Chondrocyte (in vitro differentiated cells): ENCODE measurements at regions not wholly inside any gene's neighbourhood (a gene's known extent, or its start where the extent isn't known, plus 50 kb on each side); places are given as distances from the start of the nearest gene placed in this dataset.

Experiments
- DNase-seq: peaks from one replicate; pipeline ENCODE4 v3.0.0; 2021; ENCODE audit warnings: mixed read lengths, low spot score
- H3K27ac Mint-ChIP-seq: one replicate; pipeline ENCODE4 v1.8.0; 2021; ENCODE audit warnings: mild to moderate bottlenecking, moderate library complexity, mixed read lengths; ENCODE audit not compliant: unreplicated experiment
- H3K27me3 Mint-ChIP-seq: 2 replicates; pipeline ENCODE4 v1.8.0; 2021; ENCODE audit warnings: low read depth, mixed read lengths
- H3K36me3 Mint-ChIP-seq: 2 replicates; pipeline ENCODE4 v1.8.0; 2021; ENCODE audit warnings: low read depth, mixed read lengths
- H3K4me1 Mint-ChIP-seq: 2 replicates; pipeline ENCODE4 v1.8.0; 2021; ENCODE audit warnings: low read depth, mild to moderate bottlenecking, mixed read lengths
- H3K4me3 Mint-ChIP-seq: one replicate; pipeline ENCODE4 v1.8.0; 2021; ENCODE audit warnings: mild to moderate bottlenecking, moderate library complexity, mixed read lengths; ENCODE audit not compliant: unreplicated experiment
- H3K9me3 Mint-ChIP-seq: 2 replicates; pipeline ENCODE4 v1.8.0; 2021; ENCODE audit warnings: low read depth, mixed read lengths
- TF ChIP-seq, protein P1 (sequence below): fragments of 200-600 bp; sonication (generic); IDR thresholded peaks from 2 replicates; pipeline ENCODE4 v1.5.0; 2021; ENCODE audit warnings: antibody characterized with exemption, mild to moderate bottlenecking, moderate library complexity

DNA sequence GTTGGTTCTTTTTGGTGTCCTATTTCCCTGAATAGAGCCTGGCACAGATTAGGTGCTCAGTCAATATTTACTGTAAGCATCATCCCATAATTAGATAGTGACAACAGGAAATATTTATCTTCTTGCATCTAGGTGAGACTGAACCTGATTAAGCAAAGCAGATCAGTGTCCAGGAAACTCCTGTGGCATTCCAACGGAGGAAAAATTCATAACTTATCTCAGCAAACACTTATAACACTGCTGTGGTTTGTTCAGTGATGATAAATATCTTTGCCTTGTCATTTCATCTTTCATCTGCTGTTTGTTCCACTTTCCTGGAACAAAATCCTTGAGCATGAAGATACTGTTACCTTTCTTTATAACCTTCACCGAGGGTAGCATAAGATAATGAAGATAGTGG, 1160.3 kb upstream of the AUTS2 start:
- TF ChIP-seq, protein P1, sequence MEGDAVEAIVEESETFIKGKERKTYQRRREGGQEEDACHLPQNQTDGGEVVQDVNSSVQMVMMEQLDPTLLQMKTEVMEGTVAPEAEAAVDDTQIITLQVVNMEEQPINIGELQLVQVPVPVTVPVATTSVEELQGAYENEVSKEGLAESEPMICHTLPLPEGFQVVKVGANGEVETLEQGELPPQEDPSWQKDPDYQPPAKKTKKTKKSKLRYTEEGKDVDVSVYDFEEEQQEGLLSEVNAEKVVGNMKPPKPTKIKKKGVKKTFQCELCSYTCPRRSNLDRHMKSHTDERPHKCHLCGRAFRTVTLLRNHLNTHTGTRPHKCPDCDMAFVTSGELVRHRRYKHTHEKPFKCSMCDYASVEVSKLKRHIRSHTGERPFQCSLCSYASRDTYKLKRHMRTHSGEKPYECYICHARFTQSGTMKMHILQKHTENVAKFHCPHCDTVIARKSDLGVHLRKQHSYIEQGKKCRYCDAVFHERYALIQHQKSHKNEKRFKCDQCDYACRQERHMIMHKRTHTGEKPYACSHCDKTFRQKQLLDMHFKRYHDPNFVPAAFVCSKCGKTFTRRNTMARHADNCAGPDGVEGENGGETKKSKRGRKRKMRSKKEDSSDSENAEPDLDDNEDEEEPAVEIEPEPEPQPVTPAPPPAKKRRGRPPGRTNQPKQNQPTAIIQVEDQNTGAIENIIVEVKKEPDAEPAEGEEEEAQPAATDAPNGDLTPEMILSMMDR = no peak
- no peak overlapping the region for H3K4me3 Mint-ChIP-seq
- peaks cover 14% of the 10 kb centered on the region for H3K4me1 Mint-ChIP-seq
- H3K27ac Mint-ChIP-seq = no peak overlapping the region
- no peaks in the 10 kb centered on the region for H3K36me3 Mint-ChIP-seq
- peaks cover 5% of the 10 kb centered on the region for H3K9me3 Mint-ChIP-seq
- no peaks in the 10 kb centered on the region for H3K27me3 Mint-ChIP-seq
- DNase-seq = no peak

DNA sequence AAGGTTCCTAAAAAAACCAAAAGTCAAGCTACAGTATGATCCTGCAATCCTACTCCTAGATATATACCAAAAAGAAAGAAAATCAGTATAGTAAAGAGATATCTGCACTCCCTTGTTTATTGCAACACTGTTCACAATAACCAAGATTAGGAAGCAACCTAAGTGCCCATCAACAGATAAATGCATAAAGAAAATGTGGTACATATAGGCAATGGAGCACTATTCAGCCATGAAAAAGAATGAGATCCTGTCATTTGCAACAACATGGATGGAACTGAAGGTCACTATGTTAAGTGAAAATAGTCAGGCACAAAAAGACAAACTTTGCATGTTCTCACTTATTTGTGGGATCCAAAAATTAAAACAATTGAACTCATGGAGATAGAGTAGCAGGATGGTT, 1159.5 kb upstream of the AUTS2 start:
- no peaks in the 10 kb centered on the region for H3K36me3 Mint-ChIP-seq
- H3K4me1 Mint-ChIP-seq = peaks cover 6% of the 10 kb centered on the region
- peaks cover 5% of the 10 kb centered on the region for H3K9me3 Mint-ChIP-seq
- H3K27ac Mint-ChIP-seq = no peak overlapping the region
- TF ChIP-seq, protein P1 = no peak
- no peak for DNase-seq
- H3K4me3 Mint-ChIP-seq = no peak overlapping the region
- no peaks in the 10 kb centered on the region for H3K27me3 Mint-ChIP-seq

DNA sequence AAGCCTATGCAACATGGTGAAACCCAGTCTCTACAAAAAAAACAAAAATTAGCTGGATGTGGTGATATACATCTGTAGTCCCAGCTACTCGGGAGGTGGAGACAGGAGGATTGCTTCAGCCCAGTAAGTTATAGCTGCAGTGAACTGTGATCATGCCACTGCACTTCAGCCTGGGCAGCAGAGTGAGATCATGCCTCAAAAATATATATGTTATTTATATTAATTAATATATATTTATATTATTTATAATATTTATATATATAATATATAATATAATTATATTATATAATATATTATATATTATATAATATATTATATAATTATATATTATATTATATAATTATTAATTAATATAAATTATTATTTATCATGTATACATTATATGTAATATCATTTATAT, 1158.4 kb upstream of the AUTS2 start:
- no peak overlapping the region for H3K4me3 Mint-ChIP-seq
- H3K9me3 Mint-ChIP-seq = peaks cover 5% of the 10 kb centered on the region
- H3K36me3 Mint-ChIP-seq = no peaks in the 10 kb centered on the region
- H3K4me1 Mint-ChIP-seq = no peaks in the 10 kb centered on the region
- TF ChIP-seq, protein P1 = no peak
- no peak overlapping the region for H3K27ac Mint-ChIP-seq
- no peak for DNase-seq
- H3K27me3 Mint-ChIP-seq = no peaks in the 10 kb centered on the region

DNA sequence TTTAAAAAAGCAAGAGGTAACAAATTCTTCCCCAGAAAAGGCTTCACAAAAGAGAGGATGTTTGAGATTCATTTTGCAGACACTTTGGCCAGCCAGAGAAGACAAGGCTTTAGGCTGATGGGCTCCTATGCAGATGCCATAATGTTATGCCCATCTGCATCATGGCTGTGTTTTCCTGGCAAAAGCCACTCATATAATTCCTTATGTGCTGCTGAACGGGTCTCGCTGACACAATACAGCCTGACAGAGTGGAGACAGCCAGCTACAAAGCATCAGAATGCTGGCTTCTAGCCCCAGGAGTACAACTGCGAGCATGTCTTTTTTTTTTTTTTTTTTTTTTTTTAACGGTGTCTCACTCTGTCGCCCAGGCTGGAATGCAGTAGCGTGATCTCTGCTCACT, 1157.4 kb upstream of the AUTS2 start:
- TF ChIP-seq, protein P1 = no peak
- peaks cover 5% of the 10 kb centered on the region for H3K9me3 Mint-ChIP-seq
- DNase-seq = no peak
- peaks cover 1% of the 10 kb centered on the region for H3K36me3 Mint-ChIP-seq
- H3K4me1 Mint-ChIP-seq = no peaks in the 10 kb centered on the region
- H3K4me3 Mint-ChIP-seq = no peak overlapping the region
- H3K27me3 Mint-ChIP-seq = peaks cover 4% of the 10 kb centered on the region
- H3K27ac Mint-ChIP-seq = no peak overlapping the region

DNA sequence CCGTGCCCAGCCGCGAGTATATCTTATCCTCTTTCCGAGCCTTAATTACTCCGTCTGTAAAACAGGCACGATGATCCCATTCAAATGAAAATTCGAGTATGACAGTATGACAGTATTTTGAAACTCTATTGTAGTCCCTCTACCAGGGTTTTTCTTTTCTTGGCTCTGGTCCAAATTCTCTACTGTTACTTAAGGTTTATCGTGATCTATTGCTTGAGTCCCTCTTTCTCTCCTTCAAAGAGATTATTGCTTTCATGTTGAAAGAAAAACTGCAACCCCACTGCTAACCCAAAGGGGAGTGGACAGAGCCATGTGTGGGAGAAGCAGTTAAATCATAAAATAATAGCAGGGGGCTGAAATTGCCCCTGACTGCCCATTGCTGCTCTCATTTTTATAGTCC, 1156.6 kb upstream of the AUTS2 start:
- no peak for DNase-seq
- Mint-ChIP-seq H3K4me3 (no peak overlapping the region), H3K27ac (no peak overlapping the region), H3K27me3 (peaks cover 4% of the 10 kb centered on the region), H3K4me1 (peaks cover 4% of the 10 kb centered on the region), H3K9me3 (peaks cover 5% of the 10 kb centered on the region), H3K36me3 (peaks cover 1% of the 10 kb centered on the region)
- TF ChIP-seq, protein P1 = no peak
